OCI-LY7 (cell line): ENCODE measurements at regions not wholly inside any gene's neighbourhood (a gene's known extent, or its start where the extent isn't known, plus 50 kb on each side); places are given as distances from the start of the nearest gene placed in this dataset.

Experiments
- CTCF ChIP-seq: fragments of 200-600 bp; sonication (generic); conservative IDR thresholded peaks from 2 replicates; pipeline ENCODE4 v1.5.1; 2014; ENCODE audit warnings: mild to moderate bottlenecking, antibody characterized with exemption, low read length, moderate library complexity, mixed read lengths
- EZH2phosphoT487 ChIP-seq: fragments of 200-600 bp; sonication (generic); IDR thresholded peaks from 2 replicates; pipeline ENCODE4 v1.6.1; 2018; ENCODE audit warnings: low read depth, borderline replicate concordance, mild to moderate bottlenecking, mixed run types, antibody characterized with exemption, low read length, moderate library complexity, mixed read lengths

DNA sequence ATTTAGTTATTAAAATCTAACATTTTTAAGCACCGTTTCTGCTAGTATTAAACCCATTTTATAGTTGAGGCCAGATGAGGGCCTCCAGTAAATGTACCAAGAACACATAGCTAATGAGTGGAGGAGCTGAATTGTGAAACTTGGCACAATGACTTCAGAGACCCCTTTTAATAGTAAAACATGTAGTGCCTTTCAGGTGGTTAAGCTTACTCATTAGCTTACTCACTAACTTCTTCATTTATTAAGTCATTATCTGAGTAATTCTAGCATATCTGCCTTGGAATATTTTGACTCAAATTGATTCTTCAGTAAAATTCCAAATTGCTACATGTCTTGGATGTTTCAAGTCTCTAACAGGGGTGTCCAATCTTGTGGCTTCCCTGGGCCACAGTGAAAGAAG lies 735.2 kb downstream of the LIG4 start:
- TF ChIP-seq EZH2phosphoT487 (no peak), CTCF (no peak)
